Kidney (tissue), 13 donors: ENCODE measurements at regions not wholly inside any gene's neighbourhood (a gene's known extent, or its start where the extent isn't known, plus 50 kb on each side); places are given as distances from the start of the nearest gene placed in this dataset.

Experiments used
- DNase-seq, 5 donors: peaks; one replicate each; pipeline ENCODE4 v3.0.0-alpha.2; 2013 to 2020
- FAIRE-seq: peaks from 2 replicates; lab custom pipeline; 2012; peaks lifted over from hg19 to GRCh38; lab: Jason Lieb, UNC
- H3K27ac ChIP-seq, 2 donors: one replicate each; pipeline ENCODE4 v1.7.0; 2013; ENCODE audit warnings: low read depth in 2 of 2, low read length in 2 of 2, inconsistent platforms in 1 of 2
- H3K27me3 ChIP-seq: one replicate; pipeline ENCODE4 v1.7.1; 2013; ENCODE audit warnings: low read length, inconsistent platforms; ENCODE audit not compliant: control insufficient read depth, insufficient read depth
- H3K36me3 ChIP-seq, 3 donors: one replicate each; pipeline versions ENCODE4 v1.7.0 to v1.7.1; 2013; ENCODE audit warnings: low read length in 3 of 3, control low read depth in 1 of 3, inconsistent platforms in 1 of 3; ENCODE audit not compliant: insufficient read depth in 3 of 3, control insufficient read depth in 2 of 3
- H3K4me1 ChIP-seq, 3 donors: one replicate each; pipeline versions ENCODE4 v1.7.0 to v1.7.1; 2013; ENCODE audit warnings: low read length in 3 of 3, inconsistent platforms in 1 of 3, low read depth in 1 of 3; ENCODE audit not compliant: control insufficient read depth in 2 of 3, insufficient read depth in 2 of 3
- H3K4me3 ChIP-seq, 3 donors: one replicate each; pipeline versions ENCODE4 v1.7.0 to v1.8.1; 2013; ENCODE audit warnings: low read length in 3 of 3, control low read depth in 1 of 3, inconsistent platforms in 1 of 3
- H3K9ac ChIP-seq, 3 donors: one replicate each; pipeline versions ENCODE4 v1.7.0 to v1.7.1; 2013; ENCODE audit warnings: low read length in 3 of 3, control low read depth in 1 of 3, inconsistent platforms in 1 of 3
- H3K9me3 ChIP-seq, 3 donors: one replicate each; pipeline versions ENCODE4 v1.7.0 to v1.7.1; 2013; ENCODE audit warnings: low read length in 3 of 3, control low read depth in 1 of 3, inconsistent platforms in 1 of 3; ENCODE audit not compliant: control insufficient read depth in 2 of 3, insufficient read depth in 1 of 3
- intact Hi-C: fragments of 100-400 bp; cut with DNase I; formaldehyde crosslinking; loops from one replicate; pipeline ENCODE4 v1.11.1; 2022
- TF ChIP-seq, protein P1 (sequence below): IDR thresholded peaks from 3 replicates; pipeline ENCODE4 v1.5.1; 2012; ENCODE audit warnings: mild to moderate bottlenecking, moderate library complexity, borderline replicate concordance; ENCODE audit not compliant: insufficient read depth; ENCODE audit errors: extremely low read depth
- donor health status: control.
- donor health status: control.
- donor health status: control.
- donor health status: control.
- donor health status: control.
- donor health status: DM: yes; HTN: yes; CAD: no.
- donor health status: Normal renal cell carcinoma (clear cell type).

- Histone ChIP-seq H3K4me3 (no peak overlapping the region), H3K4me1 (peaks cover 14 to 31% (median 29%) of the 10 kb centered on the region in 3 donors), H3K9ac (no peak overlapping the region), H3K36me3 (no peaks in the 10 kb centered on the region), H3K9me3 (no peaks in the 10 kb centered on the region), H3K27ac (peak overlapping the region; percentile 36 to 95), H3K27me3 (no peaks in the 10 kb centered on the region)
- FAIRE-seq (no peak), DNase-seq (peak in 1 of 5 donors; percentile 14)
- TF ChIP-seq, protein P1, sequence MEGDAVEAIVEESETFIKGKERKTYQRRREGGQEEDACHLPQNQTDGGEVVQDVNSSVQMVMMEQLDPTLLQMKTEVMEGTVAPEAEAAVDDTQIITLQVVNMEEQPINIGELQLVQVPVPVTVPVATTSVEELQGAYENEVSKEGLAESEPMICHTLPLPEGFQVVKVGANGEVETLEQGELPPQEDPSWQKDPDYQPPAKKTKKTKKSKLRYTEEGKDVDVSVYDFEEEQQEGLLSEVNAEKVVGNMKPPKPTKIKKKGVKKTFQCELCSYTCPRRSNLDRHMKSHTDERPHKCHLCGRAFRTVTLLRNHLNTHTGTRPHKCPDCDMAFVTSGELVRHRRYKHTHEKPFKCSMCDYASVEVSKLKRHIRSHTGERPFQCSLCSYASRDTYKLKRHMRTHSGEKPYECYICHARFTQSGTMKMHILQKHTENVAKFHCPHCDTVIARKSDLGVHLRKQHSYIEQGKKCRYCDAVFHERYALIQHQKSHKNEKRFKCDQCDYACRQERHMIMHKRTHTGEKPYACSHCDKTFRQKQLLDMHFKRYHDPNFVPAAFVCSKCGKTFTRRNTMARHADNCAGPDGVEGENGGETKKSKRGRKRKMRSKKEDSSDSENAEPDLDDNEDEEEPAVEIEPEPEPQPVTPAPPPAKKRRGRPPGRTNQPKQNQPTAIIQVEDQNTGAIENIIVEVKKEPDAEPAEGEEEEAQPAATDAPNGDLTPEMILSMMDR, result no peak
- intact Hi-C loops, result no loop called here
Observed at GRCh38 chr6:157762636-157763035, 60.4 kb upstream of the SNX9 start.

- intact Hi-C loops, result no loop called here
- Histone ChIP-seq H3K9me3 (no peaks in the 10 kb centered on the region), H3K4me1 (peaks cover 14 to 31% (median 29%) of the 10 kb centered on the region in 3 donors), H3K36me3 (no peaks in the 10 kb centered on the region), H3K9ac (peak overlapping the region in 1 of 3 donors; percentile 28), H3K27ac (peak overlapping the region; percentile 77 to 95), H3K4me3 (no peak overlapping the region), H3K27me3 (no peaks in the 10 kb centered on the region)
- DNase-seq, result peak; percentile 75 to 96 (median 80)
- TF ChIP-seq, protein P1, result no peak
- no peak for FAIRE-seq
Observed at GRCh38 chr6:157763129-157763903, 59.7 kb upstream of the SNX9 start.

DNA sequence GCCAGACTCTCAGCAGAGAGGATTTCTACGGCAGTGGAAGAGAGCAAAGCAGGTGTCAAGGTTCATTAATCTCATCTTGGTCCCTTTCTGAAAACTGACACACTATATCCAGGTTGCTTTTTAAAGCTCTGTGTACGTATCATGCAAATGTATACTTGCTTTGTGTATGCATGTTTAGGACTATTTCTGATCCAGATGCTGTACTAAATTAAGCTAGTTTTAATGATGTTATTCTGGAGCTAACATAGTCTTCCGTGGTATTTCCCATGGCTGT is 59.2 kb upstream of the SNX9 start:
- Histone ChIP-seq H3K4me1 (peaks cover 14 to 31% (median 29%) of the 10 kb centered on the region in 3 donors), H3K9me3 (no peaks in the 10 kb centered on the region), H3K27me3 (no peaks in the 10 kb centered on the region), H3K27ac (peak overlapping the region; percentile 77 to 95), H3K9ac (peak overlapping the region; percentile 10 to 35 (median 28)), H3K36me3 (no peaks in the 10 kb centered on the region), H3K4me3 (peak overlapping the region in 1 of 3 donors; percentile 21)
- DNase-seq (no peak), FAIRE-seq (no peak)
- intact Hi-C loops, result no loop called here
- TF ChIP-seq, protein P1, result no peak
